PC-3 (cell line): ENCODE measurements at regions not wholly inside any gene's neighbourhood (a gene's known extent, or its start where the extent isn't known, plus 50 kb on each side); places are given as distances from the start of the nearest gene placed in this dataset.

Source experiments
- CTCF ChIP-seq: fragments of 300-600 bp; sonication (generic); conservative IDR thresholded peaks from 2 replicates; pipeline ENCODE4 v1.5.1; 2017; ENCODE audit warnings: antibody characterized with exemption, low read depth, mild to moderate bottlenecking, low read length
- EZH2 ChIP-seq: fragments of 300-600 bp; sonication (generic); IDR thresholded peaks from one replicate; pipeline ENCODE4 v1.6.1; 2017; ENCODE audit warnings: antibody characterized with exemption, mild to moderate bottlenecking, low read length; ENCODE audit not compliant: unreplicated experiment

- TF ChIP-seq EZH2 (no peak), CTCF (no peak)
Measured at GRCh38 chr19:32053861-32054260, 291.5 kb upstream of the ZNF507 start.
